ENCODE measurements at regions not wholly inside any gene's neighbourhood (a gene's known extent, or its start where the extent isn't known, plus 50 kb on each side); places are given as distances from the start of the nearest gene placed in this dataset.
"Not testable (repeated sequence)": the region's sequence is repeated elsewhere in the genome, so short reads cannot be mapped to it uniquely, and the experiment has no call there.

DNA sequence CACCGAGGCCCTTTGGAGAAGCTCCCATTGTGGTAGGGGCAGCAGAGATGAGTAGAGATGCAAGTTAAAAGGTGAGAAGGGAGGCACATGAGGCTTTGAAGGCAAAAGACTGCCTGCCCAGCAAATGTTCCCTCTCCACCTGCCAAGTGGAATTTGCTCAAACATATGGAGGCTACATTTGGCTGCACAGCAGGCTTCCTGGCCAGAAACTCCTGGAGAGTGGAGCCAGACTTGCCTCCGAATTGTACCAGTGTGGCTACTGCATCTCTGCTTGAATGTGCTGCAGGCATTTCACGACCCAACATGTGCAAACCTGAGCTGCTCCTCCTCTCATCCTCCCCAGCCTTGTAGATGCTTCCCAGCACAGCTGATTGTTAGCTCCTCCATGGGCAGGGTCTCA, 229.2 kb downstream of the ZNF621 start:
- H3K27ac ChIP-seq = no peak overlapping the region
- TF ChIP-seq, protein P1, sequence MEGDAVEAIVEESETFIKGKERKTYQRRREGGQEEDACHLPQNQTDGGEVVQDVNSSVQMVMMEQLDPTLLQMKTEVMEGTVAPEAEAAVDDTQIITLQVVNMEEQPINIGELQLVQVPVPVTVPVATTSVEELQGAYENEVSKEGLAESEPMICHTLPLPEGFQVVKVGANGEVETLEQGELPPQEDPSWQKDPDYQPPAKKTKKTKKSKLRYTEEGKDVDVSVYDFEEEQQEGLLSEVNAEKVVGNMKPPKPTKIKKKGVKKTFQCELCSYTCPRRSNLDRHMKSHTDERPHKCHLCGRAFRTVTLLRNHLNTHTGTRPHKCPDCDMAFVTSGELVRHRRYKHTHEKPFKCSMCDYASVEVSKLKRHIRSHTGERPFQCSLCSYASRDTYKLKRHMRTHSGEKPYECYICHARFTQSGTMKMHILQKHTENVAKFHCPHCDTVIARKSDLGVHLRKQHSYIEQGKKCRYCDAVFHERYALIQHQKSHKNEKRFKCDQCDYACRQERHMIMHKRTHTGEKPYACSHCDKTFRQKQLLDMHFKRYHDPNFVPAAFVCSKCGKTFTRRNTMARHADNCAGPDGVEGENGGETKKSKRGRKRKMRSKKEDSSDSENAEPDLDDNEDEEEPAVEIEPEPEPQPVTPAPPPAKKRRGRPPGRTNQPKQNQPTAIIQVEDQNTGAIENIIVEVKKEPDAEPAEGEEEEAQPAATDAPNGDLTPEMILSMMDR (conservative IDR thresholded peaks at IDR 0.05; ENCODE audit: low read depth) = no peak
- ChIA-PET POLR2A (ENCODE audit: low non-redundant PET) (no interaction called here), CTCF (no interaction called here)
- no peak for DNase-seq (ENCODE audit: low spot score)

DNA sequence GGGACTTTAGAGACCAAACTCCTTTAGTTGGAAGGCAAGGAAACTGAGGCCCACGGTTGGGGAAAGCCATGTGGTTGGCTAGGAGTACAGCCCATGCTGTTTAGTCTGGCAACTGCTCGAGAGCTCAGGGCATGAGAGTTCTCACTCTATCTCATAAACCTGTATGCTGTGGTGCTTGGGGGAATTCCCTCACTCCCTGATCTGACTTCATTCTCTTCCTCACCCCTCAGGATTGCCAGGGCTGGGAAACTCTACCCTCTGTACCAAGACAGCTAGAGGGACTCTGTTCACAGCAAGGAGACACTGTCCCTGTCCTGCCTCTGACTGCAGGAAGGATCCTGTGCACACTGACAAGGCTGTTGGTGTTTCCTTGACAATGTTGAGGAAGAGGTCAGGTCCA, 230.2 kb downstream of the ZNF621 start:
- CTCF ChIA-PET = no interaction called here
- no peak for DNase-seq (ENCODE audit: low spot score)
- H3K27ac ChIP-seq = no peak overlapping the region
- POLR2A ChIA-PET (ENCODE audit: low non-redundant PET) = no interaction called here
- TF ChIP-seq, protein P1 (conservative IDR thresholded peaks at IDR 0.05; ENCODE audit: low read depth) = no peak

DNA sequence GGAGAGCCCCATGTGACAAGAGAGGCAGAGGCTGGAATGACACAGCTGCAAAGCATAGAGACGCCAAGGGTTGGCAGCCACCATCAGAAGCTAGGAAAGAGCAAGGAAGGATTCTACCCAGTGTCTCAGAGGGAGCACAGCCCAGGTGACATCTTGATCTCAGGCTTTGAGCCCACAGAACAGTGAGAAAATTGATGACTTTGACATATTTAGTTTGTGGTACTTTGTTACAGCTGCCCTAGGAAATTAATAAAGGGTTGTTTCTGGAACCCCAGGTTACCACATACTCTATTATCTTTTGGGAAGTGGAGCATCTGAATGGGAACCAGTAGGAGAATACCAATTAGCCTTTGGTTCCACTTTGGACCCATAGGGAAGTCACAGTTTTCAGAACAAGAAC, 231.7 kb downstream of the ZNF621 start:
- no peak overlapping the region for H3K27ac ChIP-seq
- ChIA-PET CTCF (no interaction called here), POLR2A (ENCODE audit: low non-redundant PET) (no interaction called here)
- TF ChIP-seq, protein P1 (conservative IDR thresholded peaks at IDR 0.05; ENCODE audit: low read depth) = no peak
- no peak for DNase-seq (ENCODE audit: low spot score)

DNA sequence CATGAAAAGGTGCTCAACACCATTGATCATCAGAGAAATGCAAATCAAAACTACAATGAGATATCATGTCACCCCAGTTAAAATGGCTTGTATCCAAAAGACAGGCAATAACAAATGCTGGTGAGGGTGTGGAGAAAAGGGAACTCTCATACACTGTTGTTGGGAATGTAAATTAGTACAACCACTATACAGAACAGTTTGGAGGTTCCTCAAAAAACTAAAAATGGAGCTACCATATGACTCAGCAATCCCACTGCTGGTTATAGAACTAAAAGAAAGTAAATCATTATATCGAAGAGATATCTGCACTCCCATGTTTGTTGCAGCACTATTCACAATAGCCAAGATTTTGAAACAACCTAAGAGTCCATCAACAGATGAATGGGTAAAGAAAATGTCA, 238.0 kb downstream of the ZNF621 start:
- CTCF ChIA-PET; DNase-seq (ENCODE audit: low spot score); H3K27ac ChIP-seq; POLR2A ChIA-PET (ENCODE audit: low non-redundant PET): not testable (repeated sequence)

DNA sequence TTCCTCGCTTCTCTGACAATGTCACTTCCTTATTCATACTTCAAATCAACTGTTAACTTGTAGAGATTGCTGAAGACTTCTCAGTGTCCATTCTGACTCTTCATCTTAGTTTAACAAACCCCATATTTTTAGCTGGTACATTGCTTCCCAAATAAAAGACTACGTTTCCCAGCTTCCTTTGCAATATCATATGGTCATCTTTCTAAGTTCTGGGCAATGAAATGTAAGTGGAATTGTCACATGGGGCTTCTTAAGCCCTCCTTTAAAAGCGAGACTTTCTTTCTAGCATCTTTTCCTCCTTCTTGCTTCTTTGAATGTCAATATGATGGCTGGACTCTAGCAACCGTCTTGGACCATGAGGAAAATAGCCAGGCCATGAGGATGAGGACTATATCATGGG, 239.0 kb downstream of the ZNF621 start:
- H3K27ac ChIP-seq = no peak overlapping the region
- ChIA-PET POLR2A (ENCODE audit: low non-redundant PET) (no interaction called here), CTCF (no interaction called here)
- DNase-seq (ENCODE audit: low spot score) = no peak
- TF ChIP-seq, protein P1 (conservative IDR thresholded peaks at IDR 0.05; ENCODE audit: low read depth) = no peak

DNA sequence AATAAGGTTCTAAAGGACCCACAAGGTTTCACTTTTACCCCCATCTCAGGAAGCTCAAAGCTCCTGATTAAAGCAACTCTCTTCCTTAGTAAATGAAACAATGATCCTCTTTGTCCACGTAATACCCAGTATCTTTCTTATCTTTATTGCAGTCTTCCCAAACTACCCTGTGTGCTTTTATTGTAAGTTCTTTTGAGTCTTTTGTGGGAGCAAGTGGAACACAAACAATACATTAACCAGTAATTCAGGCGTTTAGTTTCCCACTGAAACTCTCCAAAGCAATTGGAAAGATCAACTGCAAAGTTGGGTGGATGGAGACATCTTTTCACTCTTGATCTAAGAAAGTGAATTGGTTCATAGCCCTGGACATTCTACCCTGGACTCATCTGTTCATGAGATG, 240.0 kb downstream of the ZNF621 start:
- no peak overlapping the region for H3K27ac ChIP-seq
- ChIA-PET CTCF (no interaction called here), POLR2A (ENCODE audit: low non-redundant PET) (no interaction called here)
- DNase-seq (ENCODE audit: low spot score) = no peak
- TF ChIP-seq, protein P1 (conservative IDR thresholded peaks at IDR 0.05; ENCODE audit: low read depth) = no peak

DNA sequence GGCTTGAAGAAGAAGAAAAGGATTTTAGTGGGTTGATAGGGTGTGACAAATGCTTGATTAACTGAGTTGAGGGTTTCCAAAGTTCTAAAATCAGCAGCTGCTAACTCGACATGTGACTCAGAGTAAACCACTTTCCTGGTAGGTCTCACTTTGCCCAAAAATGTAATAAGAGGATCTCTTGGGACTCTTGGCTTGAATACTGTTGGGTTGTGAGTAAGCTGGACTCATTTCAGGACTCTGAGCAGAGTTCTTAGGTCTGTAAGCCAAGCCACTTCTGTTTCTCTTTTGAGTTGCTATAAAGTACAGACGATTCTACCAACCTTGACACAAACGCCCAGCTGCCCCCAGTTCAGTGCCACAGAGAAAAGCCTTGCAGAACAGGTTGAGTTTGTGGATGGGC, 241.1 kb downstream of the ZNF621 start:
- no peak for DNase-seq (ENCODE audit: low spot score)
- no peak overlapping the region for H3K27ac ChIP-seq

More for the DNA sequence above, 241.1 kb downstream of the ZNF621 start:
- POLR2A ChIA-PET (ENCODE audit: low non-redundant PET) = no interaction called here
- CTCF ChIA-PET = no interaction called here
- TF ChIP-seq, protein P1 (conservative IDR thresholded peaks at IDR 0.05; ENCODE audit: low read depth) = no peak
